Osteoblast (primary cell): ENCODE measurements at regions not wholly inside any gene's neighbourhood (a gene's known extent, or its start where the extent isn't known, plus 50 kb on each side); places are given as distances from the start of the nearest gene placed in this dataset.

Experiments
- DNase-seq: peaks from one replicate; pipeline ENCODE4 v3.0.0; 2011; ENCODE audit warnings: low spot score, mixed read lengths; ENCODE audit not compliant: insufficient read length; ENCODE audit errors: missing footprints
- H2AFZ ChIP-seq: 2 replicates; pipeline ENCODE4 v1.6.0; 2011; ENCODE audit warnings: mild to moderate bottlenecking, low read length
- H3K27ac ChIP-seq: 2 replicates; pipeline ENCODE4 v1.5.1; 2011; ENCODE audit warnings: mild to moderate bottlenecking, low read depth, low read length, moderate library complexity
- H3K27me3 ChIP-seq: 2 replicates; pipeline ENCODE4 v1.6.0; 2012; ENCODE audit warnings: mild to moderate bottlenecking, control low read depth, inconsistent platforms, low read length, moderate library complexity; ENCODE audit not compliant: insufficient read depth
- H3K36me3 ChIP-seq: 2 replicates; pipeline ENCODE4 v1.5.1; 2011; ENCODE audit warnings: mild to moderate bottlenecking, low read length, control low read depth, moderate library complexity; ENCODE audit not compliant: insufficient read depth
- H3K4me1 ChIP-seq: 2 replicates; pipeline ENCODE4 v1.5.1; 2011; ENCODE audit warnings: mild to moderate bottlenecking, low read length, control low read depth, moderate library complexity; ENCODE audit not compliant: insufficient read depth
- H3K4me2 ChIP-seq: 2 replicates; pipeline ENCODE4 v1.6.0; 2011; ENCODE audit warnings: mild to moderate bottlenecking, low read length; ENCODE audit not compliant: insufficient read depth
- H3K4me3 ChIP-seq: fragments of 200-600 bp; sonication (generic); 3 replicates; pipeline ENCODE4 v1.5.1; 2012; ENCODE audit warnings: mild to moderate bottlenecking, low read length, inconsistent platforms; ENCODE audit not compliant: insufficient read depth
- H3K79me2 ChIP-seq: 2 replicates; pipeline ENCODE4 v1.6.0; 2012; ENCODE audit warnings: mild to moderate bottlenecking, low read length, control low read depth, inconsistent platforms; ENCODE audit not compliant: insufficient read depth
- H3K9me3 ChIP-seq: 2 replicates; pipeline ENCODE4 v1.5.1; 2011; ENCODE audit warnings: low read depth, low read length, control low read depth
- H4K20me1 ChIP-seq: 2 replicates; pipeline ENCODE4 v1.6.0; 2012; ENCODE audit warnings: mild to moderate bottlenecking, low read length, control low read depth; ENCODE audit not compliant: insufficient read depth
- TF ChIP-seq, protein P1 (sequence below): IDR thresholded peaks from 2 replicates; pipeline ENCODE4 v1.5.1; 2011; ENCODE audit warnings: mild to moderate bottlenecking, low read depth, low read length, moderate library complexity; ENCODE audit errors: extremely low read depth

DNA sequence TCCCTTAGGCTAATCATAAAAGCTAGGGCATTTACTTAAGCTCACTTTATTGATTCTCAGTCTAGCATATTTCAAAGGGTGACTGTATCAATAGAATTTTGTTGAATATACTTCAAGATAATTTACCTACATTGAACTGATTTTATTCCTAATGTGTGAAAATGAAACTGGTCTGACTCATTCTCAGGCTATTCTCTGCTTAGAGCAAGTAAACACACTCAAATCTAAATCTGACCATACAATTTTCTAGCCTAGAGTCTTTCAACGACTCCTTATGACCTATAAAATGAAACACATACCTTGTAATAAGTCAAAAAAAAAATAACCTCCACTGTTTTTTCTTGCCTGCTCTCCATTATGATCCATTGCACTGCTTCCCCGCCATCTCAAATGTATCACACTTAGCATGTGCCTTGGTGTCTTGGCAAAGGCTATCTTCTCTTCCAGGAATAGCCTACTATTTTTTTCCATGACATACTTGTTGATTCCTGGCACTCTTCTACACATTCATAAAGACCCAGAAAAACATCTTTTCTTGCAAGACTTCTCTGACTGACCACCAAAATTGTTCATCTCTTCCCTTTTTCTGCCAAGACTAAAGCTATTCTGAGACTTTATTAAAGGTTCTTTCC, 965.1 kb upstream of the HS3ST1 start:
- Histone ChIP-seq H3K27me3 (no peaks in the 10 kb centered on the region), H3K79me2 (no peaks in the 10 kb centered on the region), H3K27ac (no peak overlapping the region), H3K36me3 (no peaks in the 10 kb centered on the region), H3K4me1 (no peaks in the 10 kb centered on the region), H4K20me1 (no peaks in the 10 kb centered on the region), H2AFZ (no peak overlapping the region), H3K4me3 (no peak overlapping the region), H3K4me2 (no peak overlapping the region), H3K9me3 (peaks cover 2% of the 10 kb centered on the region)
- no peak for DNase-seq
- TF ChIP-seq, protein P1, sequence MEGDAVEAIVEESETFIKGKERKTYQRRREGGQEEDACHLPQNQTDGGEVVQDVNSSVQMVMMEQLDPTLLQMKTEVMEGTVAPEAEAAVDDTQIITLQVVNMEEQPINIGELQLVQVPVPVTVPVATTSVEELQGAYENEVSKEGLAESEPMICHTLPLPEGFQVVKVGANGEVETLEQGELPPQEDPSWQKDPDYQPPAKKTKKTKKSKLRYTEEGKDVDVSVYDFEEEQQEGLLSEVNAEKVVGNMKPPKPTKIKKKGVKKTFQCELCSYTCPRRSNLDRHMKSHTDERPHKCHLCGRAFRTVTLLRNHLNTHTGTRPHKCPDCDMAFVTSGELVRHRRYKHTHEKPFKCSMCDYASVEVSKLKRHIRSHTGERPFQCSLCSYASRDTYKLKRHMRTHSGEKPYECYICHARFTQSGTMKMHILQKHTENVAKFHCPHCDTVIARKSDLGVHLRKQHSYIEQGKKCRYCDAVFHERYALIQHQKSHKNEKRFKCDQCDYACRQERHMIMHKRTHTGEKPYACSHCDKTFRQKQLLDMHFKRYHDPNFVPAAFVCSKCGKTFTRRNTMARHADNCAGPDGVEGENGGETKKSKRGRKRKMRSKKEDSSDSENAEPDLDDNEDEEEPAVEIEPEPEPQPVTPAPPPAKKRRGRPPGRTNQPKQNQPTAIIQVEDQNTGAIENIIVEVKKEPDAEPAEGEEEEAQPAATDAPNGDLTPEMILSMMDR = no peak

DNA sequence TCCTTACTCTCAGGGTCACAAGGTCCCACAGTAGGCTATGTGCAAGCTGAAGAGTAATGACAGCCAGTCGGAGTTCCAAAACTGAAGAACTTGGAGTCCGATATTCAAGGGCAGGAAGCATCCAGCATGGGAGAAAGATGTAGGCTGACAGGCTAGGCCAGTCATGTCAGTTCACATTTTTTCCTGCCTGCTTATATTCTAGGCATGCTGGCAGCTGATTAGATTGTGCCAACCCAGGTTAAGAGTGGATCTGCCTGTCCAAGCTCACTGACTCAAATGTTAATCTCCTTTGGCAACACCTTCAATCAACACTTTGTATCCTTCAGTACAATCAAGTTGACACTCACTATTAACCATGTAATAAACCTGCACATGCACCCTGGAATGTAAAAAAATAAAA, 960.9 kb upstream of the HS3ST1 start:
- Histone ChIP-seq H3K27ac (no peak overlapping the region), H3K27me3 (no peaks in the 10 kb centered on the region), H3K9me3 (peaks cover 2% of the 10 kb centered on the region), H3K4me2 (no peak overlapping the region), H3K4me1 (no peaks in the 10 kb centered on the region), H3K36me3 (no peaks in the 10 kb centered on the region), H2AFZ (no peak overlapping the region), H4K20me1 (no peaks in the 10 kb centered on the region), H3K79me2 (no peaks in the 10 kb centered on the region), H3K4me3 (no peak overlapping the region)
- TF ChIP-seq, protein P1 = no peak
- DNase-seq = no peak

DNA sequence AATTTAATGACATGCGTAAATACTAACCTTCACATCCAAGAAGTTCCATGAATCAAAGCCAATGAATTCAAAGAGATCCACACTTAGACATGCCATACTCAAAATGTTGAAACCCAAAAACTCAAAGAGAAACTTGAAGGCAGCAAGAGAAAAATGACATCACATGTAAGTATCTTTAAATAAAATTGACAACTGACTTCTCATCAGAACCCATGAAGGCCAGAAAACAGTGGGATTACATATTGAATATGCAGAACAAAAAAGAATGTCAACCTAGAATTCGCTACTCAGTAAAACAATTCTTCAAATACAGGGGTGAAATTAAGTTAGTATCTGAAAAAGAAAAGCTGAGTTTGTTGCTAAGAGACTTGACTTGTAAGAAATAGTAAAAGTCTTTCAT, 953.9 kb upstream of the HS3ST1 start:
- Histone ChIP-seq H3K4me3 (no peak overlapping the region), H3K27me3 (no peaks in the 10 kb centered on the region), H3K27ac (no peak overlapping the region), H2AFZ (no peak overlapping the region), H4K20me1 (no peaks in the 10 kb centered on the region), H3K9me3 (no peaks in the 10 kb centered on the region), H3K4me2 (no peak overlapping the region), H3K36me3 (no peaks in the 10 kb centered on the region), H3K79me2 (no peaks in the 10 kb centered on the region), H3K4me1 (no peaks in the 10 kb centered on the region)
- DNase-seq = no peak
- TF ChIP-seq, protein P1 = no peak

- no peaks in the 10 kb centered on the region for H3K79me2 ChIP-seq
These were observed 950.5 kb upstream of the HS3ST1 start for GRCh38 chr4:12379191-12379590.

More at GRCh38 chr4:12379191-12379590, 950.5 kb upstream of the HS3ST1 start:
- Histone ChIP-seq H3K4me3 (no peak overlapping the region), H3K36me3 (no peaks in the 10 kb centered on the region), H3K4me2 (no peak overlapping the region), H3K27me3 (no peaks in the 10 kb centered on the region), H4K20me1 (no peaks in the 10 kb centered on the region), H3K27ac (no peak overlapping the region), H3K9me3 (no peaks in the 10 kb centered on the region), H2AFZ (no peak overlapping the region), H3K4me1 (no peaks in the 10 kb centered on the region)
- no peak for DNase-seq
- TF ChIP-seq, protein P1 = no peak
